ENCODE measurements at regions not wholly inside any gene's neighbourhood (a gene's known extent, or its start where the extent isn't known, plus 50 kb on each side); places are given as distances from the start of the nearest gene placed in this dataset.

DNA sequence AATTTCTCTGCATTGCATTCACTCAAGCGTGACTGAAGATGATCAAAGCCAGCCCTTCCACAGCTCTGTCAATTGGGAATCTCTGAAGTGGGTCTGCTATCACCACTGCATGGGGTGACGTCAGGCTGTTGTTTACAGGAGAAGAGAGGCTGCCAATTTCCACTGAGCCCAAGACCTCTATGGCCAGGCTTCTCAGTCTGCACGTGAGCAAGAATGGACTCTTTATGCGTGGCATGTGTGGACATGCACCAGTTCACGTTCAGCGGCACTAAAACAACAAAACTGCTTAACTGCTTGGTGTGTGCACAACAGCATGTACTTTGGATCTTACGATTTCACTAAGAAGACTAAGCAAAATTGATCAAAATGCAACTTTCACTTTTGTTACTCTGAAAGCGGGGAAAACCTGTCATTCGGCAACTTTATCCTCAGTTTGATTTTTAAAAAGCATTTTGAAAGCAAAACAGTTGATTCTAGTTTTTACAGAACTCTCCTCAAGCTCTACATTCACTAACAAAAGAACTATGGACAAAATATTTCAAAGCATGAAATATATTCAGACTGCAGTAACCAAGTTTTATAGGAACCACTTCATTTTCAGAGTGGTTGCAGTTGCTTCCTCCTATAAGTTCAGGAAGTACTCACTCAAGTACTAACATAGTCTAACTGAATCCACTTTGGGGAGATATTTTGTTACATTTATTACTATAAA is 77.0 kb upstream of the SERTAD2 start:
- no peak for DNase-seq (ENCODE audit: low spot score)
- TF ChIP-seq CTCF (IDR thresholded peaks at IDR 0.05; ENCODE audit: extremely low read depth, insufficient read depth, missing control alignments): no peak
- in situ Hi-C loops (cut with MboI; ENCODE audit: low pct_unique_long_range_greater_than_20kb, low sequenced_read_pairs, unreplicated experiment): no loop called here

GRCh38 chr2:64731263-64731643 is 77.5 kb upstream of the SERTAD2 start:
- in situ Hi-C loops (cut with MboI; ENCODE audit: low pct_unique_long_range_greater_than_20kb, low sequenced_read_pairs, unreplicated experiment): no loop called here
- no peak for DNase-seq (ENCODE audit: low spot score)
- no peak for TF ChIP-seq CTCF (IDR thresholded peaks at IDR 0.05; ENCODE audit: extremely low read depth, insufficient read depth, missing control alignments)

DNA sequence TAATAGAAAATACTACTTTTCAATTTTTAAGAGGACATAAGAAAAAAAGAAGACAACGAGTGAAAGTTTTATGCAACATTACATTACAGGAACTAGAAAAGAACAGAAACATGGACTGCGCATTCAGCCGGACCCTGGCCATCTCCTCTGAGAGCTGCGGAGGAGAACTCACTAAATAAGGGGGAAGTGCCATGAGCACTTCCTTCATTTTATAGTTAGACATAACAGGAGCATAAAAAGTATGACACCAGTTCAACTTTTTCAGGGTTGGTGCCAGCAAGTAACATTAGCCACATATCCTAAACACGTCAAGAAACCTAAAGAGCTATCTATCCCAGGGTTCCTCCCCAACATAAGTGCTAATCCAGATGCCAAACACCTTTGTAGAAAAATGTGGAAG is 78.0 kb upstream of the SERTAD2 start:
- in situ Hi-C loops (cut with MboI; ENCODE audit: low pct_unique_long_range_greater_than_20kb, low sequenced_read_pairs, unreplicated experiment): no loop called here
- no peak for TF ChIP-seq CTCF (IDR thresholded peaks at IDR 0.05; ENCODE audit: extremely low read depth, insufficient read depth, missing control alignments)
- DNase-seq (ENCODE audit: low spot score): no peak

GRCh38 chr2:64732146-64732545 is 78.4 kb upstream of the SERTAD2 start:
- DNase-seq (ENCODE audit: low spot score): no peak
- no peak for TF ChIP-seq CTCF (IDR thresholded peaks at IDR 0.05; ENCODE audit: extremely low read depth, insufficient read depth, missing control alignments)
- in situ Hi-C loops (cut with MboI; ENCODE audit: low pct_unique_long_range_greater_than_20kb, low sequenced_read_pairs, unreplicated experiment): no loop called here

- in situ Hi-C loops (cut with MboI; ENCODE audit: low pct_unique_long_range_greater_than_20kb, low sequenced_read_pairs, unreplicated experiment): no loop called here
- DNase-seq (ENCODE audit: low spot score): no peak
- no peak for TF ChIP-seq CTCF (IDR thresholded peaks at IDR 0.05; ENCODE audit: extremely low read depth, insufficient read depth, missing control alignments)
These were observed 81.8 kb upstream of the SERTAD2 start for GRCh38 chr2:64735504-64735903.

DNA sequence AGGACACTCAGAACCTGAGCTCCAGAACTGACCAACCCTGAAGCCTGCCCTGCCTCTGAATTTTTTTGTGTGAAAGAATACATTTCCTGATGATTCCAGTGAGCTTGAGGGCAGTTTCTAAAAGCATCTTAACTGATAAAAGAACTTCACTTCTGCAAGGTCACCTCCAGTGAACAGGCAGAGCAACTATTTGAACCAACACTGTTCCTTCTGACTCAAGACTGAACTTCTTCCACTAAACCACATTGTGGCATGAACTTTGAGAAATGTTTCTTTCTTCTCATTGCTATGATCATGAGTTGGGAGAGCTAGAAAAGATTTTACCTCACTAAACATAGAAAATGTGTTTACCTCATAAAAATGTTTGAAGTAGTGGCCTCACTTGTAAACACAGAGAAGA is 83.8 kb upstream of the SERTAD2 start:
- in situ Hi-C loops (cut with MboI; ENCODE audit: low pct_unique_long_range_greater_than_20kb, low sequenced_read_pairs, unreplicated experiment): no loop called here
- TF ChIP-seq CTCF (IDR thresholded peaks at IDR 0.05; ENCODE audit: extremely low read depth, insufficient read depth, missing control alignments): no peak
- DNase-seq (ENCODE audit: low spot score): no peak

Measured in GM13977 (cell line).